GM21825 (cell line): ENCODE measurements at regions not wholly inside any gene's neighbourhood (a gene's known extent, or its start where the extent isn't known, plus 50 kb on each side); places are given as distances from the start of the nearest gene placed in this dataset.
"Not testable (repeated sequence)": the region's sequence is repeated elsewhere in the genome, so short reads cannot be mapped to it uniquely, and the experiment has no call there.

Experiments
- ATAC-seq: cut with Tn5 transposase; IDR thresholded peaks from one replicate; pipeline ENCODE4 v1.9.1; 2021; ENCODE audit warnings: mild to moderate bottlenecking, moderate library complexity; ENCODE audit not compliant: unreplicated experiment

DNA sequence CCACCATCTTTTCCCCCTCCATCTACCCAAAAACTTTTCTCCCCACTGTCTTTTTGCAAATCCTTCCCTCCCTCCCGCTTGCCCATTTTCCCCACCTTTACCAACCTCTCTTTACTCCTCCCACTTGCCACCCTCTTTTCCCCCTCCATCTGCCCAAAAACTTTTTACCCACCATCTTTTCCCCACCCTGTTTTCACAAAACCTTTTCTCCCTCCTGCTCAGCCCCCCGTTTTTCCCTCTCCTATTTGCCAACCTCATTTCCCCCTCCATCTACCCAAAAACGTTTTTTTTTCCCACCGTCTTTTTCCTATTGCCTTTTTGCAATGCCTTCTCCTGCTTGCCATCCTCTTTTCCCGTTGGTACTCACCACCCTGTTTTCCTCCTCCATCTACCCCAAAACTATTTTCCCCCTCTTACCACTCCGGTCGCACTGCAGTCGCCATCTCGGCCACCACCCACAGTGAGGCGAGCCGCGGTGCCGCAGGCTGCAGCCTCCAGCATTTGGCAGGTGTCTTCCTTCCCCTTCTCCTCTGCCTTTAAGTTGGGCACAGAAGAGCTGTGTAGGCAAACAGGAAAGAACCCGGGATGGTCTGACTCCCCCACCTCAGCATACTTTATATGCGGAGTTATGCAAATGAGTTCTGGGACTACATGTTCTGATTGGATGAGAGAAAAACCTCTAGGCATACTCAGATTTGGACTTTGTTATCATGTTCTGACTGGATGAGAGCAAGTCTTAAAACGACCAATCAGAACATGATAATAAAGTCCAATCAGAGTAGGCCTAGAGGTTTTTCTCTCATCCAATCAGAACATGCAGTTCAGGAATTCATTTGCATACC is 121.2 kb upstream of the VPREB1 start:
- no peak for ATAC-seq

DNA sequence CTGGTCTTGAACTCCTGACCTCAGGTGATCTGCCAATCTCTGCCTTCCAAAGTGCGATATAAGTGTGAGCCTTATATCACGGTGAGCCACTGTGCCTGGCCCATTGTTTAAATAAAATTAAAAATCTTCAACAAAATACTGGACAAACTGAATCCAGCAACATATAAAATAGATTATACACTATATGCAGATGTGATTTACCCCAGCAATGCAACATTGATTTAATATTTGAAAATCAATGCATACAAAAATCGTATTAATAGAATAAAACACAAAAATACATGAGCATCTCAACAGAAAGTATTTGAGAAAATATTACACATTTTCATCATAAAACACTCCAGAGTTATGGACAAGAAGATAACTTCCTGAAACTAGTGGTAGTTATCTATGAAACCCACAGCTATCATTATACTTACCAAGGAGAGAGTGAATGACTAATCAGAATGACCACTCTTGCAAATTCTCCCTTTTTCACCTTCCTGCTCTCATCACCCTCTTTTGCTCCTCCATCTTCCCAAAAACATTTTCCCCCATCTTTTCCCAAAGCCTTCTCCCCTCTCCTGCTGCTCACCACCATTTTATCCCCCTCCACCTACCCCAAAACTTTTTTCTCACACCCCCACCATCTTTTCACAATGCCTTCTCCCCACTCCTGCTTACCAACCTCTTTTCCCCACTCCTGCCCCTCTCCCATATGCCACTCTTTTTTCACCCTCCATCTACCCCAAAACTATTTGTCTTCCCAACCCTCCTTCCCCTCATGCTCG is 122.1 kb upstream of the VPREB1 start:
- ATAC-seq: no peak

DNA sequence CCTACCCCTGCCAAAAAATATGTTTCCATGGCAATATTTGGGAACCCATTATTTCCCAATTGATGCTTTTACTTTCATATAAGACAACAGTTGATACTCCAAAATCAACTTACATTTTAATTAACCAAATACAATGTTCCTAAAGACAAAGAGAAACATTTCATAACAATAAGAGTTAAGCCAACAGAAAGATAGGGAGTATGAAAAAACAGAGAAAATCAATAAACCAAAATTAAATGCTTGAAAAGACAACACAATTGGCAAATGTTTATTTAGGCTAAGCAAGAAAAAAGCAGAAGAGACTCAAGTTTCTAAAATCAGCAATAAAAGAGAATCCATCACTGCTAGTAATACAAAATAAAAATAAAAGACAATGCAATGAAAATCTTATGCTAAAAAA is 123.1 kb upstream of the VPREB1 start:
- ATAC-seq: no peak

DNA sequence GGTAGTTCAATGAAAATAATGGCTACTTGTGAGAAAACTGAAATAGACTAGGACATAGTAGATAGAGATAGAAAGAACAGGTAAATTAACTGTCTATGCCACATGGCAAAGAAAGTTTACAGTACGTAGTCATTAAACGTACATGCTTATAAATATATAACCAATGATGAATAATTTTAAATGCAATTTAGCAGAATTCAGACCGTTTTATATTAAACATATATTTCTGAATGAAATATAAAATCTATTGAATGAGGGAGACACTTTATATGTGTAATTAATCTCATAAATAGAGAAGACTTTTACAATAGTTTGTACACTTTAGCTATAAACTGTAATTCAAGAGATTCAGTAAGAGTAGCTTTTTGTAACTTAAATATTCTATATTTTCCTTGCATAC is 124.4 kb upstream of the VPREB1 start:
- no peak for ATAC-seq

DNA sequence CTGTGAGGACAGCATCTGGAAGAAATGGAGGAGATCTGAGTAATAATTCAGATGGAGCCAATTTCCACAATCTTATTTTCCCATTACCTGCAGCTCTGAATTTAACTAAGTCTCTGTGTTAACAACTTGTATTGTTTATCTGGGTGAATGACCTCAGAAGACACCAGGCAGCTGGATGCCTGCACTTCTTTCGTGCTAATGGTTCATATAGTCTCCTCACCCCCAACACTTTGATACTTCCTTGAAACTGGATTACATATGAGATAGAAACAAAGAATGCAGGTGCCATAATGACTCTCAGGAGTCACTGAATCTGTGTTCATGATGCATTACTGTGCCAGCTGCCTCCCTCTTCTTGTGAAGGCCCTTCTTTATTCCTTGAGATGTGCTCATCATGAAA is 125.6 kb upstream of the VPREB1 start:
- ATAC-seq: no peak

DNA sequence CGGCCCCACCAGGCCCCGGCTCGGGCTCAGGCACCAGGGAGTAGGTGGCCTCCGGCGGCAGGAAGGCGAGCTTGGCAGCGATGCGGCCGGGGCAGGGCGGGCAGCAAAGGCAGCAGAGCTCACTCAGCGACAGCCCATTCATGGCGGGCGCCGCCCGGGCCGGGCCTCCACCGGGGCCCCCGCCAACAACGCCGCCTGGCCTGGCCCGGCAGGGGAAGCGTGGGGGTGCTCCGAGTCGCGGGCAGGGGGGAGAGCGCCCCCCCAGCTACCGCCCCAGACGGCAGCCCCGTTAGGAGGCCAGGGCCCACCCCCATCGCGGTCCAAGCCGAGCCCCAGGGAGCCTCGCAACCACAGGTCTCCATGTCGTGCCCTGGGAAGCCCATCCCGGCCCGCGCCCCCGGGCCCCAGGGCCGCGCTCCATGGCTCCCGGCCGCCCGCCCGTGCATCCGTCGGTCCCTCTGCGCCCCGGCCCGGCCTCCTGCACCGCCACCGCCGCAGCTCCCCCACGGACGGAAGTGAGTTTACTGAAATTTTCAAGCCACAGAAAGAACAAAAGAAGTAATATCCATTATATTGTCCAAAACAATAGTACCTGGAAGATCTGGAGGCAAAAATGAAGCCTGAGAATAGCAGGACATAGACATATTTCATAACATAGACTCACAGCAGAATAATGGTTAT is 126.6 kb upstream of the VPREB1 start:
- not testable (repeated sequence) for ATAC-seq

DNA sequence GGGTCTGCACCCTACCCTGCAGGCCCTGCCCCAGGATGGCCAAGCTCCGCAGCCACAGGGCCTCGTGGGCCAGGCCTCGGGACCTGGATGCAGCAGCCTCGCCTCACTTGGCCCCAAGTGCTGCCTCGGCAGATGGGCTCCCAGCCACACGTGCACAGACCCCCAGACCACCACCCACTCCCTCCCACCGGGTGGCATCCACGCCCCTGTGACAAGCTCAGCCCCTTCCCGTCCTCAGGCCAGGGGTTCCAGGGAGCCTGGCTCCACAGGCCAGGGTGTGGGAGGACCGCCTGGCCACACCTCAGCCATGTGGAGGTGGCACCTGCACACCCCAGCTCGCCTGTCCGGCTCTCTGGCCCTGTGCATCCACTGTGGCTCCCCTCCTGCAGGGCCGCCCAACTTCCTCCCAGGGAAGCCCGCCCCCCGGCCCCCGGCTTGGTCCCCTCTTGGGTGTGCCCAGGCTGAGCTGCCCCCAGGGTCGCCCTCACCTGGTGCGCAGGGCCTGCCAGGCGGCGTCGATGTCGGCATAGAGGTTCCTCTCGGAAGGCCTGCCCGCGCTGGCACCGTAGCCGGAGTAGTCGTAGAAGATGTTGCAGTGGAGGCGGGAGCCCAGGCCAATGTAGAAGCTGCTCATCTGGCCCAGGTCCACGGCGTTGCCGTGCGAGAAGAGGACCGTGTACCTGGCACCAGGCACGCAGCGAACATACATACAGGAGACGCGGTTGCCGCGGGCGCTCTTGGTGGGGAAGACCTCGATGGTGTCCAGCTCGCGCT is 127.4 kb upstream of the VPREB1 start:
- ATAC-seq: not testable (repeated sequence)

DNA sequence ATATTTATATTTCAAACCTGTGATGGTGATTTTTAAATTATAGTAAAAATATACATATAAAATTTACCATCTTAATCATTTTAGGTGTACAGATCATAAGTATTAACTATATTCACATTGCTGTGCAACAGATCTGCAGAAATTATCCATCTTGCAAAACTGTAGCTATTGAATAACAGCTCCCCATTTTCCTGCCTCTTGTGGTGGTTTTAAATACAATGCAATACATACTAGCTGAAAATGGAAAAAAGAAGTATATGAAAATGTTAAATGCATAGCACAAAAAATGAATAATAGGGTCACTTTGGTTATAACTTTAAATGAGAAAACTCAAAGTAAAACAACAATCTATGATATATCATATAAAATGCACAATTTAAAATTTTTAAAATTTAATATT is 130.9 kb upstream of the VPREB1 start:
- ATAC-seq: no peak

DNA sequence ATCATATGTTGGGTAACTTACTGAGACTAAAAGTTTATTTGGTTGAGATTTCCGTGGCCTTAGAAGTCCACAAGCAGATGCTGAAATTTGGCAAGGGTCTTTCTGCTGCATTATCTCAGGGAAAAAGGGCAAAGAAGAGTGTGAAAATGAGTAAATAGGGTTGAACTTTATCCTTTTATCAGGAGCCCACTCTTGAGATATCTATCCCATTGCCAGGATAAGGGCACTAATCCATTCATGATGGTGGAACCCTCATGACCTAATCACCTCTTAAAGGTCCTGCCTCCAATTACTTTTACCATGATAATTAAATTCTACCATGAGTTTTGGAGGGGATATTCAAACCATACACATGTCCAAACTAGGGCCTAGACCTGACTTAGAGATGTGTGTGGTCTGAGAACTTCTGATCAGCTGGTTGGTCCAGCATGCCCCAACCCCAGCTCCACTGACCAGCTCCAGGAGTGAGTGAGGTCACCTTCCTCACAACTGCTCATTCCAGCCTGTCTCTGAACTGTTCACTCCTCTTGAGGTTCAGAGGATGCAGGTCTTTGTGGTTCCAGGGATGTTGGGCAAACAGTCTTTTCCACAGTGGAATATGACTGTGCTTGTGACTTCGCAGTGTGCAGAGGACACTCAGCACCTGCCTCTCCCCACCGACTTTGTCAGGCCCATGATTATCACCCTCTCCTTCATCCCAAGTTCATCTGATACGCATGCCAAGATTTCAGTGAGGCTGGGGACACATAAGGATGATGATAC is 130.1 kb upstream of the TOP3B start:
- no peak for ATAC-seq

DNA sequence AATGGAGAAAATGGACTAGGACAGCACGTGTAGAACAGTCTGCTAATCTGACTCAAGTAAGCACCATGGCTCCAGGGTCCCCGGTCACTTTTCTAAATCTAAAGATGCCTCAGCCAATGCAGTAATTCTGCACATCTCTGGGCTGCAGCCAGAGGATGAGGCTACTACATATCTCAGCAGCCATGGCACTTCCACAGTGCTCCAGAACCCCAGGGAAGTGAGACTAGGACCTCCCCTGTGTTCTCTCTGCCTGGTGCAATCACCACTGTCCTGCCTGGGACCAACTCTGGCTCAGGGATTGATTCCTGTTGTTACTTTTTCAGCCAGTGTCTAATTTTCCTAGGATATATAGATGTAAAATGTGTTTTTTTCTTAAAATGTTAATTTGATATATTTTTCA is 129.4 kb upstream of the TOP3B start:
- no peak for ATAC-seq

DNA sequence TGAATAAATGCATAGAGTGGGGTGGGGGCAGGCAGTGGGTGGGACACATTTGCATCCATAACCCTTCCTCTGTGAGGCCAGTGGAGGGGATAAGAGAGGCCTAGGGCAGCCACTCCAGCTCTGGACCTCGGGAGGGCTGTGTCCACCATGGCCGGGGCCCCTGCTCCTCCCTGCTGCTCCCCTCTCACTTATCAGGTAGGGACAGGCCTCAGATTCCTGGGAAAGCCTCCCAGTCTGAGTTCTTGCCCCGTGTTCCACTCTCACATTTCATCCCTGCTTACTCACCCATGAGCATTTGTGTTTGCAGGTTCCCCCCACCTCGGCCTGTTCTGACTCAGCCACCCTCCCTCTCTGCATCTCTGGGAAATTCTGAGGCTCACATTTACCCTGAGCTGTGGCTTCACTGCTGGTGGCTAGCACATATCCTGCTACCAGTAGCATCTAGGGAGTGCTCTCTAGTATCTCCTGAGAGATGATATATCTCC is 128.7 kb upstream of the TOP3B start:
- peak; percentile 53 for ATAC-seq

DNA sequence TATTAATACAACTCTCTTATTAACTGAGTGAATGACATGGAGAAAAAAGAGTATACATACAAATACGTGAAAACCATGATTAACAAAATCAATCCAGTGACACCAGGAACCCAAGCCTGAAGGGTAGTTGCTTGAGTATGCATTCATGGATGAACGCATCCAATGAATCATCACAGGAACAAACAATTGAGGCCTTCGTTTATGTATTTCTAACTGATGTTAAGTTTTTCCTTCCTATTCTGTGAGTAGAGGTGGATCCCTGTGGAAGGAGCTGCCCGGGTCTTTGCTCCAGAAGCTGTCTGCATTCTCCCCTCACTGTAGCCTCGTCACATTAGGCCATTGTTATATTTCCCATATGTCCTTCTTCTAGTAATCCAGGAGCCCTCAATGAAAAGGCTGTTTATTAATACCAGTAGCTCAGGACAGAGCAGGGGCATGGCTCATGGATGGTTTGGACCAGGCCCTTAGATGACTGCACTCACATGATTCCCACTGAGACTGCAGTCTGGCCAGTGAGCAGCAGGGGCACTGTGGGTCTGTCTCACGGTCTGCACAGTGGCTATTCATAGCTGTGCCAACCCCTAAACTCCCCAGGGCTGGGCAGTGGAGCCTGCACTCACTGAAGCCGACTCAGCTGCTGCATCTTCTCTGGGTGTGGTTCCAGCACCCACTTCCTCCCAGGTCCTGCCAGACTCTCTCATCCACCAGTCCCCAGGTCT is 128.1 kb upstream of the TOP3B start:
- peak; percentile 90 for ATAC-seq

DNA sequence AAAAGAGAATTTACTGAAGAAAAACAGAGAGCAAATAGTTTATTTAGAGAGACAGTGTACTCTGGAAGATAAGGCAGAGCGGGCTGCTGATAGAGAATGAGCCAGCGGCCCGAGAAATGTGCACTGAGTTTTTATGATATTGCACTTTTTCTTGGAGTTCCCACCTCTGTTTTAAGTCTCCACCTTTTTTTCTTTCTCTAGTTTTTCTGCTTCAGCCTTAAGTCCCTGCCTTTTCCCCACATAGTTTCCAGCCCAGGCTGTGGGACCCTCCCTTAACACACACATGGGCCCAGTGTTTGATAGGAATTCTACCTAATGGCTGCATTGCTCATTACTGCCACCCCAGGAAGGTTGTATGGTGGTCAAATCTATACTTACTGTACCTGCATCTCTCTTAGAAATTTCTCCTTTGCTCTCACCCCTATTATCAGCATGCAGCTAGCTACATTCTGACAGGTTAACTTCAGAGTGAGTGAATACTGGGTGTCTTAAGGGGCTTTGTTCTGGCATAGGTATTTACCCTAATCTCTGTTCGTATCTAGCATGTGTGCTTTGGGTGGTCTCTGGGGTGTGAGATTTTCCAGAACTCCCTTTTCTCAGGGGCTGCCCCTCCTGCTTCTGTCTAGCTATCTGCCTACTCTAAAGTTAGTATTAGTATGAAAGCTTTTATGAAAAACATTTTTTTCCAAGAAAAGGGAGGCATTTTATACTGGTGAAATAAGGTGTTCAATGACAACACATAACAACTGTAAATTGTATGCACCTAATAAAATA is 127.3 kb upstream of the TOP3B start:
- no peak for ATAC-seq

DNA sequence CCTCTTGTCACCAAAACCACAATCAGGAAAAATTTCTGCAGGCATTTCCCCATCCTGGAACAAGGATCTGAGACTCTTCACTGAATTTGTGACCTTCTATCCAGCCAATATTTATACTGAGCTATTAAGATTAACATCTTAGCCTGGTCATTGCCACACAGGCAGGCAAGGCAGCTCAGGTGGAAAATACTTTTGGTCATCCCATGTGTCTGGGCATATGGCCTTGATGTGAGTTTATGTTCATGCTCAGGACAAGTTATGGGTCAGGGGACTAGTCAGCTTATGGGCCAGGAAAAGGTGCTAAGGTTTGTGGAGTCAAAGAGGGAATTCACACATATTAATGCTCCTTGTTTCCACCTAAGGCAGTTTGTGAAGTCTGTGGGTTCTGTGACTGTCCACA is 124.3 kb upstream of the TOP3B start:
- ATAC-seq: no peak

DNA sequence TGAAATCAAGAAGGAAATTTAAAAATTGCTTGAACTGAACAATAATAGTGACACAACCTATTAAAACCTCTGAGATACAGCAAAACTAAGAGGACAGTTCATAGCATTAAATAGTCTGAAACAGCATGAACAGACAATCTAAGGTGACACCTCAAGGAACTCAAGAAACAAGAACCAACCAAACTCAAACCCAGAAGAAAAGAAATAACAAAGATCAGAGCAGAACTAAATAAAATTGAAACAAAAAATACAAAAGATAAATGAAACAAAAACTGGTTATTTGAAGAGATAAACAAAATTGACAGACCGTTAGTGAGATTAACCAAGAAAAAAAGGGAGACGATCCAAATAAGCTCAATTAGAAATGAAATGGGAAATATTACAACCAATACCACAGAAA is 122.8 kb upstream of the TOP3B start:
- ATAC-seq: no peak

DNA sequence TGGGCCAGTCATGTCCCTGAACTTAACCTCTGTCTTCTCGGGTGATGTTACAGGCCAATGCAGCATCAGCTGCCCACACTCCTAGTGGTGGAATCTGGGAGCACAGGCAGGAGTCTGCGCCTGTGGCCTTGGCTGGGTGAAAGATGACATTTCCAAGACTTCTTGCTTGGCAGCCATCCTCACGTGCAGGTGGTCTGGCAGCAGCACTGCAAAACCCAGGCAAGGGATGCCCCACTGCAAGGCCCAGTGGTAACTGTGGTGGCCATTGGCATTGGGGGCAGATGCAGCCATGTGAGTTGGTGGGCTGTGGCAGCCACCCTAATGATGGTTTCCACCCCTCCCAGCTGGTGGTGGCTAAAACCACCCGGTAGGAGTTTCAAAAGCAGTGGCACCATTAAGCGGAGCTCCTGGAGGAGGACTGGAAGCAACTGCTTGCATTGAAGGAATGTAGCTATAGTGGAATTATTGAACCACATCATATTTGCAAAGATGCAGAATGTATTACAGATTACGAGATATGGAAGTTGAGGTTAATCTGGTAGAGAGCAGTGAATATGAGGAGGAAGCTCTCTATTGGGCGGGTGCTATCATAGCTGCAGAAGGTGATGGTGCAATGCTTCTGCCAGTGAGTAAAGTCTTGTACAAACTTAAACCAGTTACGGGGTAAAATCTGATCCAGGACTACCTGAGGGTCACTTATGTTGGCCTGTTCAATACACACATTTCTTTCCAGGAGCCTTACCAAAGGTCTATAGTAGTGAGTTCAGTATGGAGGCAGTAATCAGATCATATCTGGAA is 120.7 kb upstream of the TOP3B start:
- no peak for ATAC-seq

DNA sequence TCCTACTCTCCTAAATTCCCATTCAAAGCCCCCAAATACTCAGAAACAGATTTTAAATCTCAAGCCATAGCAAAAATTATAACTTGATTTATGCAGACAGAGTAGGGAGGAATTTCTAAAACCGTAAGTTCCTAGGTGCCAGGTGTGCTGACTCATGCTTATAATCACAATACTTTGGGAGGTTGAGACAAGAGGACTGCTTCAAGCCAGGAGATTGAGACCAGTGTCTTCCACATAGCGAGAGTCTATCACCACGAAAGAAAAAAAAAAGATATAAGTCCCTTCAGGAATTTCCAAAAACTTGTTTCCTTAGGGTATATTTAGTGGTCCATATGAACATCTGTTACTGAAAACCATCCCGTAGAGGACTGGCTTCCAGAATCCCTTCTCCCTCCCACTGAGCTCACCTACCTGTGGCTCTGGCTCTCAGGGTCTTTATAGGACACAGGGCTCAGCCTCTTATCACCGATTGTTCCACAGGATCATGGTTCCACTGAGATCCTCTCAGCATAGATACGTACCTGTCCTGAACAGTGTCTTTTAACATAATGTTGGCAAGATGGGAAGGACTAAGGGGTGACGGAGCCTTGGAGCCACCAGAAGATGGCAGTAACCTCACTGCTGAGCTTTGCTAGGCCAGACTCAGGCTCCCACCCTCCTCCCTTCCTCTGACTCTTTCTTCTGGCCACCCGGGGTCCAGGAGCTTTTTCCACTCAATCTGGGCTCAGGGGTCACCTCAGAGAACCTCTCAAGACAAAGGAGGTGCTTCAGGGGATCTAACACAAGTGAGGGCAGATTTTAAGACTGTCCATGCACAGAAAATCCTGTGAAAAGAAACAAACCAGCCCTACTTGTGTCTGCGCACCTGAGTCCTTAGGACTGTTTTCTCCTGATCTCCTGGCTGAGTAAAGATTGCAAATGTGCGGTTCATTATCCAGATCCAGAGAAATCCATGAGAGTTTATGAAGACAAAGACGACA is 117.5 kb upstream of the TOP3B start:
- no peak for ATAC-seq
